ENCODE measurements at regions not wholly inside any gene's neighbourhood (a gene's known extent, or its start where the extent isn't known, plus 50 kb on each side); places are given as distances from the start of the nearest gene placed in this dataset.

GRCh38 chr10:112884179-112884504 lies 65.9 kb upstream of the TCF7L2 start:
- peaks cover 9 to 23% of the 10 kb centered on the region in 2 donors for H3K27me3 Mint-ChIP-seq
- no peaks in the 10 kb centered on the region for H3K36me3 ChIP-seq (ENCODE audit: insufficient read depth, low read length)
- CTCF ChIA-PET, result no interaction called here
- DNase-seq, result no peak
- H3K4me3 ChIP-seq (ENCODE audit: low read length), result no peak overlapping the region
- H3K27ac ChIP-seq (ENCODE audit: low read depth, low read length), result no peak overlapping the region
- H3K9me3 Mint-ChIP-seq, result peaks cover 0 to 2% (median 0%) of the 10 kb centered on the region in 5 donors
- H3K4me3 Mint-ChIP-seq, result no peak overlapping the region
- no peaks in the 10 kb centered on the region for H3K9me3 ChIP-seq (ENCODE audit: low read length)
- H3K27me3 ChIP-seq (ENCODE audit: insufficient read depth, low read length, poor library complexity, severe bottlenecking), result no peaks in the 10 kb centered on the region
- no peaks in the 10 kb centered on the region for H3K36me3 Mint-ChIP-seq
- no peaks in the 10 kb centered on the region for H3K4me1 Mint-ChIP-seq
- no peak overlapping the region for H3K27ac Mint-ChIP-seq
- POLR2A ChIA-PET, result no interaction called here
- no peaks in the 10 kb centered on the region for H3K4me1 ChIP-seq (ENCODE audit: insufficient read depth, low read length)

DNA sequence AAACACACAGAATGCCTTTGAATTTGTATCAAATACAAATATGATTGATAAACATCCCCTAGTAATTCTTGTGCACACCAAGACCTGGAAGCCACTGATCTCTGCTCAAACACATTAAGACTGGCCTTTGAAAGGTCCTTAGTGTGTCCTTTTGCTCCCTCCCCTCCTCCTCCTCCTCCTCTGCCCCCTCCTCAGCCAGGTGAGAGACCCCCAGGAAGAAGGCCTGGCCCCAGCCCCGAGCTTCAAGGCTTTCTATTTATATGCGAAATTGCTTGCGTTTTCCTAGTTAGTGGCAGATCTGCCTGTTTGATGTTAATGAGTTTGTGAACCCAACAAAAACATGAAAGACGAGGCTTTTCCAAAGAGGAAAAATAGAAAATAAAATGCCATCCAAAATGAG lies 63.6 kb upstream of the TCF7L2 start:
- Mint-ChIP-seq H3K4me3 (no peak overlapping the region), H3K27me3 (peaks cover 9 to 18% of the 10 kb centered on the region in 2 donors), H3K36me3 (no peaks in the 10 kb centered on the region), H3K4me1 (no peaks in the 10 kb centered on the region), H3K9me3 (peaks cover 0 to 2% (median 0%) of the 10 kb centered on the region in 5 donors), H3K27ac (peak overlapping the region in 1 of 8 donors; percentile 39)
- ChIA-PET CTCF (no interaction called here), POLR2A (no interaction called here)
- H3K27ac ChIP-seq (ENCODE audit: low read depth, low read length), result no peak overlapping the region
- no peaks in the 10 kb centered on the region for H3K9me3 ChIP-seq (ENCODE audit: low read length)
- H3K27me3 ChIP-seq (ENCODE audit: insufficient read depth, low read length, poor library complexity, severe bottlenecking), result no peaks in the 10 kb centered on the region
- H3K36me3 ChIP-seq (ENCODE audit: insufficient read depth, low read length), result no peaks in the 10 kb centered on the region
- H3K4me3 ChIP-seq (ENCODE audit: low read length), result no peak overlapping the region
- DNase-seq, result no peak
- H3K4me1 ChIP-seq (ENCODE audit: insufficient read depth, low read length), result no peaks in the 10 kb centered on the region

DNA sequence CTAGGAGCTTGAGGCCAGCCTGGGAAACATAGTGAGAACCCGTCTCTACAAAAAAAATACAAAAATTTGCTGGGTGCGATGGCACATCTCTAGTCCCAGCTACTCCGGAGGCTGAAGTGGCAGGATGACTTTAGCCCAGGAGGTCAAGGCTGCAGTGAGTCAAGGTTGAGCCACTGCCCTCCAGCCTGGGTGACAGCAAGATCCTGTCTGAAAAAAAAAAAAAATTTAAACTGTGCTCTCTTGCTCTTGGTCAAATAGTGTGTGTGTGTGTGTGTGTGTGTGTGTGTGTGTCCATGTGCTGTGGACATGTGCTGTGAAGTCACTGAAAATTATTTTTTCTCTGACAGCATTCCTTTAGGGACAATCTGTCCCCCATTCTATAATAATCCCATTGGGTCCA lies 62.1 kb upstream of the TCF7L2 start:
- no peak overlapping the region for H3K27ac ChIP-seq (ENCODE audit: low read depth, low read length)
- H3K9me3 ChIP-seq (ENCODE audit: low read length), result no peaks in the 10 kb centered on the region
- CTCF ChIA-PET, result no interaction called here
- no peaks in the 10 kb centered on the region for H3K4me1 Mint-ChIP-seq
- H3K4me3 Mint-ChIP-seq, result no peak overlapping the region
- peaks cover 9 to 16% of the 10 kb centered on the region in 2 donors for H3K27me3 Mint-ChIP-seq
- DNase-seq, result no peak
- H3K36me3 ChIP-seq (ENCODE audit: insufficient read depth, low read length), result no peaks in the 10 kb centered on the region
- H3K4me3 ChIP-seq (ENCODE audit: low read length), result no peak overlapping the region
- no peaks in the 10 kb centered on the region for H3K4me1 ChIP-seq (ENCODE audit: insufficient read depth, low read length)
- POLR2A ChIA-PET, result no interaction called here
- H3K9me3 Mint-ChIP-seq, result peaks cover 0 to 2% (median 0%) of the 10 kb centered on the region in 5 donors
- H3K27ac Mint-ChIP-seq, result peak overlapping the region in 1 of 8 donors; percentile 24
- H3K27me3 ChIP-seq (ENCODE audit: insufficient read depth, low read length, poor library complexity, severe bottlenecking), result no peaks in the 10 kb centered on the region
- H3K36me3 Mint-ChIP-seq, result peaks cover 0 to 9% (median 2%) of the 10 kb centered on the region in 3 donors

- peaks cover 0 to 5% (median 0%) of the 10 kb centered on the region in 5 donors for H3K9me3 Mint-ChIP-seq
- no peak overlapping the region for H3K4me3 Mint-ChIP-seq
- POLR2A ChIA-PET, result no interaction called here
Measured at GRCh38 chr10:112895292-112895691, 54.8 kb upstream of the TCF7L2 start.

DNA sequence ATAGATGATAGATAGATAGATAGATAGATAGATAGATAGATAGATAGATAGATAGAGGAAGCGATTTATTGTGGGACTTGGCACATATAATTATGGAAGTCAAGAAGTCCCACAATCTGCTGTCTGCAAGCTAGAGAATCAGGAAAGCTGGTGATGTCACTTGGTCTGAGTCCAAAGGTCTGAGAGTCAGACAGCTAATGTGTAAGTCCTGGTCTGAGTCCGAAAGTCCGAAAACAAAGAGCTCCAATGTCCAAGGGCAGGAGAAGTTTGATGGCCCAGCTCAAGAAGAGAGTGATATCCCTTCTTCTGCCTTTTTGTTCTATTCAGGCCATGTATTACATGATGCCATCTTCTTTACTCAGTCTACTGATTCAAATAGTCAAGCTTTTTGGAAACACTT lies 53.8 kb upstream of the TCF7L2 start:
- no peak for DNase-seq
- POLR2A ChIA-PET, result no interaction called here

More at GRCh38 chr10:112895292-112895691, 54.8 kb upstream of the TCF7L2 start:
- Histone ChIP-seq H3K27ac (ENCODE audit: low read depth, low read length) (no peak overlapping the region), H3K9me3 (ENCODE audit: low read length) (no peaks in the 10 kb centered on the region), H3K4me3 (ENCODE audit: low read length) (no peak overlapping the region), H3K36me3 (ENCODE audit: insufficient read depth, low read length) (no peaks in the 10 kb centered on the region), H3K27me3 (ENCODE audit: insufficient read depth, low read length, poor library complexity, severe bottlenecking) (no peaks in the 10 kb centered on the region), H3K4me1 (ENCODE audit: insufficient read depth, low read length) (no peaks in the 10 kb centered on the region)
- H3K4me1 Mint-ChIP-seq, result no peaks in the 10 kb centered on the region
- H3K36me3 Mint-ChIP-seq, result peaks cover 0 to 12% (median 2%) of the 10 kb centered on the region in 3 donors
- no peaks in the 10 kb centered on the region for H3K27me3 Mint-ChIP-seq
- CTCF ChIA-PET, result no interaction called here
- DNase-seq, result no peak
- no peak overlapping the region for H3K27ac Mint-ChIP-seq

DNA sequence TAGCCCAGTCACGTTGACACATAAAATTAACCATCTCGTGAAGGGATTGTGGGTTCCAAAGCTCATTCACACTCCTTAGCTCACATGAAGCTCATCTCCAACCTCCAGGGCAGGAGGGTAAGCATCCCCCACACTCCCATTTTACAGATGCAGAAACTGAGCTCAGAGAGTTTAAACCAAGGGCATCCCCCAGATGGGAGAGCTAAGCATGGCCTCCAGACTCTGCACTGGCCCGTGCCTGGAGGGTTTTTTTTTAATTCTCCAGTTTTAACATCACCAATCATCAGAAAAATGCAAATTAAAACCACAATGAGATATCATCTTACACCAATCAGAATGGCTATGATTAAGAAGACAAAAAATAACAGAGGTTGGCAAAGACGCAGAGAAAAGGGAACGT lies 53.3 kb upstream of the TCF7L2 start:
- Mint-ChIP-seq H3K27me3 (peaks cover 0 to 5% of the 10 kb centered on the region in 2 donors), H3K36me3 (peaks cover 0 to 11% (median 2%) of the 10 kb centered on the region in 3 donors), H3K27ac (no peak overlapping the region), H3K4me3 (no peak overlapping the region), H3K4me1 (no peaks in the 10 kb centered on the region), H3K9me3 (peaks cover 0 to 5% (median 0%) of the 10 kb centered on the region in 5 donors)
- no peaks in the 10 kb centered on the region for H3K36me3 ChIP-seq (ENCODE audit: insufficient read depth, low read length)
- H3K27ac ChIP-seq (ENCODE audit: low read depth, low read length), result no peak overlapping the region
- H3K4me1 ChIP-seq (ENCODE audit: insufficient read depth, low read length), result no peaks in the 10 kb centered on the region
- H3K9me3 ChIP-seq (ENCODE audit: low read length), result no peaks in the 10 kb centered on the region
- no peak for DNase-seq
- POLR2A ChIA-PET, result no interaction called here
- CTCF ChIA-PET, result no interaction called here
- no peak overlapping the region for H3K4me3 ChIP-seq (ENCODE audit: low read length)
- no peaks in the 10 kb centered on the region for H3K27me3 ChIP-seq (ENCODE audit: insufficient read depth, low read length, poor library complexity, severe bottlenecking)

More for the DNA sequence above, 53.8 kb upstream of the TCF7L2 start:
- no peaks in the 10 kb centered on the region for H3K4me1 Mint-ChIP-seq
- CTCF ChIA-PET, result no interaction called here
- peaks cover 0 to 12% (median 2%) of the 10 kb centered on the region in 3 donors for H3K36me3 Mint-ChIP-seq
- Histone ChIP-seq H3K9me3 (ENCODE audit: low read length) (no peaks in the 10 kb centered on the region), H3K27me3 (ENCODE audit: insufficient read depth, low read length, poor library complexity, severe bottlenecking) (no peaks in the 10 kb centered on the region), H3K36me3 (ENCODE audit: insufficient read depth, low read length) (no peaks in the 10 kb centered on the region), H3K4me3 (ENCODE audit: low read length) (no peak overlapping the region), H3K4me1 (ENCODE audit: insufficient read depth, low read length) (no peaks in the 10 kb centered on the region), H3K27ac (ENCODE audit: low read depth, low read length) (no peak overlapping the region)
- no peak overlapping the region for H3K27ac Mint-ChIP-seq
- H3K9me3 Mint-ChIP-seq, result peaks cover 0 to 5% (median 0%) of the 10 kb centered on the region in 5 donors
- H3K4me3 Mint-ChIP-seq, result no peak overlapping the region
- H3K27me3 Mint-ChIP-seq, result peaks cover 0 to under 1% of the 10 kb centered on the region in 2 donors

DNA sequence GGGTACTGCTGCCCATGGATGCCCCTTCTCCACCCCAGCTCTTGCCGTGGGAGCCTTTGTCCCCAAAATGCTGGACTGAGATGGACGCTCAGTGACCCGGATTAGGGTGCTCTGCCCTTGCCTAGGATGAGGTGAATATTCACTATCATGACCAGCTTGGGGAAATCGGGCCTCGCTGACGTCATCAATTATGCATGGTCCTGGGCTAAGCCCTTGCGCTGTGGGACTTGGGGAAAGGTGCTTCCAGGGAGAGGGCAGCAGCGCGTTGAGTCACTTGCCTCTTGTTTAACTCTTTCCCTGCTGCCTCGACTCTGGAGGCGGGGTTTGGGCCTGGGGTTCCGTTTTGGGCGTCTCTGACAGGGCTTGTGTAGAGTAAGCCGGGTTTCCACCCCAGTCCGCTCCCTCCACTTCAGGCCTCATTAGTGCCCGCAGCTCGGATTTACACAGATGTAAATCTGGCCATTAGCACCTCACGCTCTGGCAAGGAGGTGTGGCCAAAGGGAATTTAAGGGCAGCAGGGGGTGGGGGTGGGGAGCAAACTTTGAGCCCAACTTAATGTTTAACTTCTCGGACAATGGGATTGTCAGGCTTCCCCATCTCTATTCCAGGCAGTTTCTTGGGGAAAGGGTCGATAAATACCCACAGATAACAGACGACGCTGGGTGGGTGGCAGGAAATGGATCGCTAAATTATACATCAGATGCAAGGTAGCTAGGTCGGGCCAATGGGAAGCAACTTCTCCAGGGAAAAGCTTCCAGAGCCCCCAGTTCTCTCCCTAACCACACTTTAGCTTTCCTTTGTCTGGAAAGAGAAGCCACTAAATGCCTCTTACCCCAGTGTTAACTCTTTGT lies 51.3 kb upstream of the TCF7L2 start:
- CTCF ChIA-PET, result no interaction called here
- no peak for DNase-seq
- Histone ChIP-seq H3K36me3 (ENCODE audit: insufficient read depth, low read length) (no peaks in the 10 kb centered on the region), H3K27me3 (ENCODE audit: insufficient read depth, low read length, poor library complexity, severe bottlenecking) (no peaks in the 10 kb centered on the region), H3K9me3 (ENCODE audit: low read length) (no peaks in the 10 kb centered on the region), H3K27ac (ENCODE audit: low read depth, low read length) (no peak overlapping the region), H3K4me1 (ENCODE audit: insufficient read depth, low read length) (no peaks in the 10 kb centered on the region), H3K4me3 (ENCODE audit: low read length) (no peak overlapping the region)
- no peak overlapping the region for H3K27ac Mint-ChIP-seq
- H3K4me3 Mint-ChIP-seq, result no peak overlapping the region
- peaks cover 0 to 5% (median 0%) of the 10 kb centered on the region in 5 donors for H3K9me3 Mint-ChIP-seq
- POLR2A ChIA-PET, result no interaction called here
- H3K4me1 Mint-ChIP-seq, result no peaks in the 10 kb centered on the region
- peaks cover 0 to 9% of the 10 kb centered on the region in 2 donors for H3K27me3 Mint-ChIP-seq
- no peaks in the 10 kb centered on the region for H3K36me3 Mint-ChIP-seq

DNA sequence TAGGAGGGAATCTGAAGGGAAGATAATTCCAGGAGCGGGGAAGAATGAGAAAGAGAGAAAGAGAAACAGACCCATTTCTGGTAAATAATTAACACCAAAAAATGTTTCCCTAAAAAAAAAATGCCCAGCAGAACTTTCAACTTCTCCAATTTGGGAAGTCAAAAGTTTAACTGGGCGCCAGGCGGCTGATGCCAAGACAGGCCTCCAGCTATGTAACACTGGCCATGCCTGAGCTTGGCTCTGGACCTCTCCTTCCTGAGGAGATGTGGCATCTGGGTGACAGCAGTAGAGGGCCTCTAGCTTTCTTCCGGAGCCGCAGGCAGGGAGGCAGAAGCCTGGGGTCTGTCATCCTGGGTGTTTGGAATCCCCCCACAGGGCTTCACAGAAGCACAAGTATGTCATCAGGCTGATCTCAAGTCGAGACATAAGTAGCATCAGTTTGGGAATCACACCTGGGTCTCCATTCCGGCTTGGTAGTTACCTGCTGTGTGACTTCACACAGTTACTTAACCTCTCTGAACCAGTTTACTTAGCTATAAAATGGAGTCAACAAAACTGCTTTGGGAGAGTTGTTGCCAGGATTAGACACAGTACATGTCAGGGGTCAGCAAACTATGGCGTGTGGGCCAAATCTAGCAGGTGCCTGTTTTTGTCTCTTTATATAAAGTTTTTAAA lies 50.5 kb upstream of the TCF7L2 start:
- Histone ChIP-seq H3K4me3 (ENCODE audit: low read length) (no peak overlapping the region), H3K4me1 (ENCODE audit: insufficient read depth, low read length) (no peaks in the 10 kb centered on the region), H3K9me3 (ENCODE audit: low read length) (no peaks in the 10 kb centered on the region), H3K36me3 (ENCODE audit: insufficient read depth, low read length) (no peaks in the 10 kb centered on the region), H3K27me3 (ENCODE audit: insufficient read depth, low read length, poor library complexity, severe bottlenecking) (no peaks in the 10 kb centered on the region), H3K27ac (ENCODE audit: low read depth, low read length) (no peak overlapping the region)
- ChIA-PET POLR2A (no interaction called here), CTCF (no interaction called here)
- Mint-ChIP-seq H3K4me1 (no peaks in the 10 kb centered on the region), H3K27ac (no peak overlapping the region), H3K27me3 (peaks cover 0 to 9% of the 10 kb centered on the region in 2 donors), H3K9me3 (peaks cover 0 to 5% (median 0%) of the 10 kb centered on the region in 5 donors), H3K36me3 (no peaks in the 10 kb centered on the region), H3K4me3 (no peak overlapping the region)
- no peak for DNase-seq

Measured in CD8-positive, alpha-beta memory T cell (primary cell).